Hematopoietic multipotent progenitor cell treated with erythropoietin and hydrocortisone succinate and interleukin-3 and kit ligand, for 8 days (in vitro differentiated cells): ENCODE measurements at regions not wholly inside any gene's neighbourhood (a gene's known extent, or its start where the extent isn't known, plus 50 kb on each side); places are given as distances from the start of the nearest gene placed in this dataset.

Experiments used
- DNase-seq: peaks from one replicate; pipeline ENCODE4 v3.0.0-alpha.2; 2015

GRCh38 chr5:110329955-110330525 is 396.4 kb downstream of the TMEM232 start:
- DNase-seq = no peak

GRCh38 chr5:110333384-110333783 is 393.1 kb downstream of the TMEM232 start:
- no peak for DNase-seq

GRCh38 chr5:110335361-110336066 is 391.0 kb downstream of the TMEM232 start:
- DNase-seq = no peak

- no peak for DNase-seq
Measured at GRCh38 chr5:110338341-110339083, 388.0 kb downstream of the TMEM232 start.

- no peak for DNase-seq
Measured at GRCh38 chr5:110339399-110339798, 387.1 kb downstream of the TMEM232 start.

- DNase-seq = no peak
Measured at GRCh38 chr5:110341836-110342235, 384.6 kb downstream of the TMEM232 start.

- no peak for DNase-seq
Measured at GRCh38 chr5:110342683-110343082, 383.8 kb downstream of the TMEM232 start.

- DNase-seq = no peak
Measured at GRCh38 chr5:110343616-110344015, 382.9 kb downstream of the TMEM232 start.

- no peak for DNase-seq
Measured at GRCh38 chr5:110345623-110346022, 380.8 kb downstream of the TMEM232 start.

- DNase-seq = no peak
Measured at GRCh38 chr5:110346893-110347358, 379.5 kb downstream of the TMEM232 start.

GRCh38 chr5:110347781-110348180 is 378.7 kb downstream of the TMEM232 start:
- DNase-seq = no peak

GRCh38 chr5:110351430-110351829 is 375.0 kb downstream of the TMEM232 start:
- DNase-seq = no peak

- no peak for DNase-seq
Measured at GRCh38 chr5:110354311-110354710, 372.2 kb downstream of the TMEM232 start.

GRCh38 chr5:110354915-110355644 is 371.4 kb downstream of the TMEM232 start:
- no peak for DNase-seq

GRCh38 chr5:110356677-110357076 is 369.8 kb downstream of the TMEM232 start:
- DNase-seq = no peak

- no peak for DNase-seq
Measured at GRCh38 chr5:110359221-110359620, 367.2 kb downstream of the TMEM232 start.

- DNase-seq = no peak
Measured at GRCh38 chr5:110361471-110361870, 365.0 kb downstream of the TMEM232 start.

- DNase-seq = no peak
Measured at GRCh38 chr5:110362261-110362660, 364.2 kb downstream of the TMEM232 start.

- DNase-seq = no peak
Measured at GRCh38 chr5:110366716-110367115, 359.8 kb downstream of the TMEM232 start.
